H9 (cell line): ENCODE measurements at regions not wholly inside any gene's neighbourhood (a gene's known extent, or its start where the extent isn't known, plus 50 kb on each side); places are given as distances from the start of the nearest gene placed in this dataset.

Source experiments
- DNase-seq: peaks from one replicate; pipeline ENCODE4 v3.0.0-alpha.2; 2017
- H2AFZ ChIP-seq: one replicate; pipeline ENCODE4 v1.6.1; 2013; ENCODE audit warnings: mild to moderate bottlenecking, low read length, control low read depth, moderate library complexity
- H2AK5ac ChIP-seq: 2 replicates; pipeline ENCODE4 v1.6.1; 2013; ENCODE audit warnings: low read length, control low read depth, mixed read lengths; ENCODE audit not compliant: insufficient read length
- H2BK120ac ChIP-seq: one replicate; pipeline ENCODE4 v1.6.1; 2013; ENCODE audit warnings: low read depth, mild to moderate bottlenecking, low read length, control low read depth, inconsistent platforms; ENCODE audit not compliant: poor library complexity, severe bottlenecking
- H2BK12ac ChIP-seq: 2 replicates; pipeline ENCODE4 v1.6.1; 2013; ENCODE audit warnings: low read length, control low read depth, mixed read lengths, low read depth; ENCODE audit not compliant: insufficient read length
- H2BK15ac ChIP-seq: 2 replicates; pipeline ENCODE4 v1.6.1; 2013; ENCODE audit warnings: low read depth, low read length, control low read depth
- H2BK20ac ChIP-seq: one replicate; pipeline ENCODE4 v1.6.1; 2013; ENCODE audit warnings: low read depth, mild to moderate bottlenecking, low read length, control low read depth, inconsistent platforms; ENCODE audit not compliant: poor library complexity, severe bottlenecking
- H2BK5ac ChIP-seq: 2 replicates; pipeline ENCODE4 v1.6.1; 2013; ENCODE audit warnings: low read length, control low read depth, mixed read lengths; ENCODE audit not compliant: insufficient read length
- H3K14ac ChIP-seq: 2 replicates; pipeline ENCODE4 v1.6.1; 2013; ENCODE audit warnings: low read length, control low read depth; ENCODE audit not compliant: insufficient read depth
- H3K18ac ChIP-seq: 2 replicates; pipeline ENCODE4 v1.6.1; 2013; ENCODE audit warnings: low read depth, mild to moderate bottlenecking, mixed read lengths, low read length, control low read depth; ENCODE audit not compliant: insufficient read length
- H3K23ac ChIP-seq: 2 replicates; pipeline ENCODE4 v1.6.1; 2013; ENCODE audit warnings: low read length, control low read depth, mixed read lengths, low read depth; ENCODE audit not compliant: insufficient read length
- H3K23me2 ChIP-seq: 2 replicates; pipeline ENCODE4 v1.6.1; 2013; ENCODE audit warnings: low read depth, mild to moderate bottlenecking, mixed read lengths, low read length, control low read depth; ENCODE audit not compliant: insufficient read length, poor library complexity, severe bottlenecking
- H3K27ac ChIP-seq: 2 replicates; pipeline ENCODE4 v1.5.1; 2013; ENCODE audit warnings: low read length, control low read depth, mixed read lengths, low read depth; ENCODE audit not compliant: insufficient read length
- H3K27me3 ChIP-seq: 2 replicates; pipeline ENCODE4 v1.6.1; 2013; ENCODE audit warnings: low read length, control low read depth, inconsistent platforms; ENCODE audit not compliant: insufficient read depth
- H3K4ac ChIP-seq: 2 replicates; pipeline ENCODE4 v1.6.1; 2013; ENCODE audit warnings: low read depth, mild to moderate bottlenecking, control low read depth, inconsistent platforms, low read length, moderate library complexity
- H3K4me1 ChIP-seq: 2 replicates; pipeline ENCODE4 v1.6.1; 2013; ENCODE audit warnings: low read length, control low read depth, inconsistent platforms; ENCODE audit not compliant: insufficient read depth
- H3K4me2 ChIP-seq: 2 replicates; pipeline ENCODE4 v1.6.1; 2013; ENCODE audit warnings: low read length, control low read depth, mixed read lengths; ENCODE audit not compliant: insufficient read length, insufficient read depth
- H3K56ac ChIP-seq: 2 replicates; pipeline ENCODE4 v1.6.1; 2013; ENCODE audit warnings: low read depth, mild to moderate bottlenecking, mixed read lengths, low read length, control low read depth; ENCODE audit not compliant: insufficient read length
- H3K79me1 ChIP-seq: 2 replicates; pipeline ENCODE4 v1.6.1; 2013; ENCODE audit warnings: low read depth, mild to moderate bottlenecking, moderate library complexity, low read length, control low read depth, inconsistent platforms; ENCODE audit not compliant: insufficient read depth, poor library complexity, severe bottlenecking
- H3K79me2 ChIP-seq: 2 replicates; pipeline ENCODE4 v1.6.1; 2013; ENCODE audit warnings: low read length, control low read depth, inconsistent platforms; ENCODE audit not compliant: insufficient read depth
- H3K9ac ChIP-seq: 2 replicates; pipeline ENCODE4 v1.6.1; 2013; ENCODE audit warnings: low read length, control low read depth, mixed read lengths; ENCODE audit not compliant: insufficient read length; ENCODE audit errors: extremely low read depth
- H3K9me3 ChIP-seq: one replicate; pipeline ENCODE4 v1.6.1; 2013; ENCODE audit warnings: low read depth, low read length, inconsistent platforms; ENCODE audit not compliant: control insufficient read depth
- H3T11ph ChIP-seq: one replicate; pipeline ENCODE4 v1.6.1; 2013; ENCODE audit warnings: mild to moderate bottlenecking, low read length, control low read depth, inconsistent platforms
- H4K20me1 ChIP-seq: one replicate; pipeline ENCODE4 v1.6.1; 2013; ENCODE audit not compliant: control insufficient read depth, insufficient read length, insufficient read depth
- H4K5ac ChIP-seq: 2 replicates; pipeline ENCODE4 v1.6.1; 2013; ENCODE audit warnings: low read depth, mild to moderate bottlenecking, mixed read lengths, low read length, control low read depth; ENCODE audit not compliant: insufficient read length
- H4K8ac ChIP-seq: replicated peaks from 2 replicates; pipeline ENCODE4 v1.6.1; 2013; ENCODE audit warnings: low read length, control low read depth, mixed read lengths, low read depth; ENCODE audit not compliant: insufficient read length
- H4K91ac ChIP-seq: 2 replicates; pipeline ENCODE4 v1.6.1; 2013; ENCODE audit warnings: low read depth, mild to moderate bottlenecking, moderate library complexity, mixed read lengths, low read length, control low read depth; ENCODE audit not compliant: insufficient read length
- H3K27ac Mint-ChIP-seq, 3 experiments: 2 replicates in 2 of 3; 3 replicates in 1 of 3; pipeline ENCODE4 v1.8.0; 2020 to 2021; ENCODE audit warnings: mixed read lengths in 3 of 3, mild to moderate bottlenecking in 1 of 3, moderate library complexity in 1 of 3
- H3K27me3 Mint-ChIP-seq: 2 replicates; pipeline ENCODE4 v1.8.0; 2021; ENCODE audit warnings: low read depth, mild to moderate bottlenecking, moderate library complexity, mixed read lengths
- H3K36me3 Mint-ChIP-seq, 3 experiments: 2 replicates in 2 of 3; 3 replicates in 1 of 3; pipeline ENCODE4 v1.8.0; 2020 to 2021; ENCODE audit warnings: low read depth in 3 of 3, mixed read lengths in 3 of 3; ENCODE audit not compliant: insufficient read depth in 1 of 3
- H3K4me1 Mint-ChIP-seq, 2 experiments: 2 replicates each; pipeline ENCODE4 v1.8.0; 2020; ENCODE audit warnings: mixed read lengths in 2 of 2
- H3K4me3 Mint-ChIP-seq, 2 experiments: 2 replicates in 1 of 2; 3 replicates in 1 of 2; pipeline ENCODE4 v1.8.0; 2020 to 2021; ENCODE audit warnings: mild to moderate bottlenecking in 2 of 2, mixed read lengths in 2 of 2, moderate library complexity in 1 of 2
- H3K9me3 Mint-ChIP-seq, 2 experiments: 2 replicates in 1 of 2; 3 replicates in 1 of 2; pipeline ENCODE4 v1.8.0; 2020; ENCODE audit warnings: mild to moderate bottlenecking in 2 of 2, mixed read lengths in 2 of 2, moderate library complexity in 1 of 2
- WGBS: extraction: QIAGEN DNeasy Blood & Tissue Kit; methylation state at CpG from one replicate; pipeline ENCODE4 v1.1.7; 2013; ENCODE audit warnings: missing lambda C conversion rate, low lambda C conversion rate, mixed read lengths; ENCODE audit not compliant: insufficient read length; ENCODE audit errors: extremely low coverage; 5-methylcytosine and 5-hydroxymethylcytosine counted together
- TF ChIP-seq, protein P1 (sequence below): fragments of 200-600 bp; sonication (generic); conservative IDR thresholded peaks from 3 replicates; pipeline ENCODE4 v1.8.0; 2021; ENCODE audit warnings: antibody characterized with exemption, mild to moderate bottlenecking

DNA sequence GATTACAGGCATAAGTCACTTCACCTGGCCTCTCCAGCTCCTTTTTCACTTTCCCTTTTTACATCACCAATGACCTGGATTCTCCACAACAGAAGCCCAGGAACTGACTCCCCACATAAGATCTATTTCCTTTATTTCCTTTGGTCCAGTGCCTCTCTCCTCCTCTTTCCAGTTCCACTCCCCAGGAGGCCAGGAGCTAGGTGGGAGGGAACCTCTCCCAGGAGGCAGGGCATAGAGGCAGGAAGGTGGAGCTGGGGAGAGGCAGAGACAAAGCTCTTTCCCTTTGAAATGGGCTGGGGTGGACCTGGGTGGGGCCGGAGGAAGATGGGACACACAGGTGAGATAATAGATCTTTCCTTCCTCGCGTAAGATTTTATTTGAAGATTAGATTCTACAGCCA, 318.3 kb upstream of the TNRC6C start:
- no peak overlapping the region for H3T11ph ChIP-seq
- Mint-ChIP-seq H3K36me3 (no peaks in the 10 kb centered on the region; a peak in 1 of 7 replicates), H3K27ac (no peak overlapping the region), H3K9me3 (no peaks in the 10 kb centered on the region), H3K27me3 (peaks cover 49% of the 10 kb centered on the region), H3K4me3 (no peak overlapping the region), H3K4me1 (peaks cover 23 to 34% of the 10 kb centered on the region in 2 experiments)
- H3K4me1 ChIP-seq, result no peaks in the 10 kb centered on the region; the same call in 1 of the 2 replicates
- H4K91ac ChIP-seq, result no peak overlapping the region
- H2BK120ac ChIP-seq, result no peak overlapping the region
- DNase-seq, result no peak
- H3K4me2 ChIP-seq, result no peak overlapping the region
- WGBS, result no CpG with 5 or more reads among the region's 3 CpGs
- no peak overlapping the region for H2AK5ac ChIP-seq
- no peak overlapping the region for H2AFZ ChIP-seq
- no peaks in the 10 kb centered on the region for H3K79me1 ChIP-seq
- no peaks in the 10 kb centered on the region for H3K23me2 ChIP-seq
- no peaks in the 10 kb centered on the region for H4K20me1 ChIP-seq
- H3K9me3 ChIP-seq, result no peaks in the 10 kb centered on the region
- H2BK5ac ChIP-seq, result no peak overlapping the region
- H4K5ac ChIP-seq, result no peak overlapping the region
- TF ChIP-seq, protein P1, sequence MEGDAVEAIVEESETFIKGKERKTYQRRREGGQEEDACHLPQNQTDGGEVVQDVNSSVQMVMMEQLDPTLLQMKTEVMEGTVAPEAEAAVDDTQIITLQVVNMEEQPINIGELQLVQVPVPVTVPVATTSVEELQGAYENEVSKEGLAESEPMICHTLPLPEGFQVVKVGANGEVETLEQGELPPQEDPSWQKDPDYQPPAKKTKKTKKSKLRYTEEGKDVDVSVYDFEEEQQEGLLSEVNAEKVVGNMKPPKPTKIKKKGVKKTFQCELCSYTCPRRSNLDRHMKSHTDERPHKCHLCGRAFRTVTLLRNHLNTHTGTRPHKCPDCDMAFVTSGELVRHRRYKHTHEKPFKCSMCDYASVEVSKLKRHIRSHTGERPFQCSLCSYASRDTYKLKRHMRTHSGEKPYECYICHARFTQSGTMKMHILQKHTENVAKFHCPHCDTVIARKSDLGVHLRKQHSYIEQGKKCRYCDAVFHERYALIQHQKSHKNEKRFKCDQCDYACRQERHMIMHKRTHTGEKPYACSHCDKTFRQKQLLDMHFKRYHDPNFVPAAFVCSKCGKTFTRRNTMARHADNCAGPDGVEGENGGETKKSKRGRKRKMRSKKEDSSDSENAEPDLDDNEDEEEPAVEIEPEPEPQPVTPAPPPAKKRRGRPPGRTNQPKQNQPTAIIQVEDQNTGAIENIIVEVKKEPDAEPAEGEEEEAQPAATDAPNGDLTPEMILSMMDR, result no peak
- no peaks in the 10 kb centered on the region for H3K79me2 ChIP-seq
- H3K23ac ChIP-seq, result no peak overlapping the region
- H2BK12ac ChIP-seq, result no peak overlapping the region
- H3K27me3 ChIP-seq, result no peaks in the 10 kb centered on the region; the same call in 1 of the 2 replicates
- no peak overlapping the region for H2BK15ac ChIP-seq
- H2BK20ac ChIP-seq, result no peak overlapping the region
- no peak overlapping the region for H3K4ac ChIP-seq
- no peak overlapping the region for H3K56ac ChIP-seq
- no peak overlapping the region for H3K18ac ChIP-seq
- H3K9ac ChIP-seq, result no peak overlapping the region
- no peak overlapping the region for H3K14ac ChIP-seq
- no peak overlapping the region for H4K8ac ChIP-seq
- H3K27ac ChIP-seq, result no peak overlapping the region
